SK-N-SH treated with all-trans-retinoic acid at 6 μM for 48 hours (cell line): ENCODE measurements at regions not wholly inside any gene's neighbourhood (a gene's known extent, or its start where the extent isn't known, plus 50 kb on each side); places are given as distances from the start of the nearest gene placed in this dataset.

Experiments used
- ATAC-seq: fragments of 200-7000 bp; cut with Tn5 transposase; 3 replicates; pipeline ENCODE4 v1.9.1; 2020; ENCODE audit warnings: mild to moderate bottlenecking, moderate library complexity
- ARNTL ChIP-seq: fragments of 450-650 bp; formaldehyde crosslinking; IDR thresholded peaks from 2 replicates; pipeline ENCODE4 v1.5.0; 2020; ENCODE audit warnings: low read depth, mild to moderate bottlenecking, moderate library complexity, borderline replicate concordance
- BACH2 ChIP-seq: fragments of 250-450 bp; sonication (Bioruptor Pico); IDR thresholded peaks from 2 replicates; pipeline ENCODE4 v1.9.0; 2021; ENCODE audit warnings: mild to moderate bottlenecking, borderline replicate concordance
- CREB5 ChIP-seq: fragments of 250-450 bp; sonication (Bioruptor Pico); IDR thresholded peaks from 2 replicates; pipeline ENCODE4 v1.5.1; 2020; ENCODE audit warnings: low read depth, mild to moderate bottlenecking, moderate library complexity
- CSRNP3 ChIP-seq: fragments of 250-450 bp; sonication (Bioruptor Pico); IDR thresholded peaks from 2 replicates; pipeline ENCODE4 v1.5.1; 2021; ENCODE audit warnings: mild to moderate bottlenecking, moderate library complexity
- ESRRG ChIP-seq: fragments of 250-450 bp; sonication (Bioruptor Pico); IDR thresholded peaks from 2 replicates; pipeline ENCODE4 v1.6.1; 2021; ENCODE audit warnings: mild to moderate bottlenecking
- GLIS3 ChIP-seq: fragments of 250-450 bp; sonication (Bioruptor Pico); IDR thresholded peaks from 2 replicates; pipeline ENCODE4 v1.5.0; 2020; ENCODE audit warnings: mild to moderate bottlenecking, moderate library complexity
- ISL1 ChIP-seq: fragments of 250-450 bp; sonication (Bioruptor Pico); IDR thresholded peaks from 2 replicates; pipeline ENCODE4 v2.1.2; 2022; ENCODE audit warnings: mild to moderate bottlenecking, moderate library complexity
- OSR1 ChIP-seq: fragments of 250-450 bp; sonication (Bioruptor Pico); IDR thresholded peaks from 2 replicates; pipeline ENCODE4 v1.8.0; 2022; ENCODE audit warnings: moderate library complexity, mild to moderate bottlenecking, inconsistent platforms
- POU6F1 ChIP-seq: fragments of 250-450 bp; sonication (Bioruptor Pico); IDR thresholded peaks from 2 replicates; pipeline ENCODE4 v1.8.0; 2021; ENCODE audit warnings: low read depth, mild to moderate bottlenecking, moderate library complexity, borderline replicate concordance
- PPARA ChIP-seq: fragments of 250-450 bp; sonication (Bioruptor Pico); IDR thresholded peaks from 2 replicates; pipeline ENCODE4 v1.5.0; 2020; ENCODE audit warnings: mild to moderate bottlenecking, borderline replicate concordance
- RARB ChIP-seq: fragments of 250-450 bp; sonication (Bioruptor Pico); IDR thresholded peaks from 2 replicates; pipeline ENCODE4 v1.8.0; 2021; ENCODE audit warnings: mild to moderate bottlenecking, moderate library complexity
- TSHZ2 ChIP-seq: fragments of 250-450 bp; sonication (Bioruptor Pico); IDR thresholded peaks from 2 replicates; pipeline ENCODE4 v1.5.0; 2020; ENCODE audit warnings: mild to moderate bottlenecking, moderate library complexity
- ZC3H10 ChIP-seq: fragments of 250-450 bp; sonication (Bioruptor Pico); IDR thresholded peaks from 2 replicates; pipeline ENCODE4 v1.5.1; 2021; ENCODE audit warnings: mild to moderate bottlenecking, moderate library complexity
- ZFP3 ChIP-seq: fragments of 250-450 bp; sonication (Bioruptor Pico); IDR thresholded peaks from 2 replicates; pipeline ENCODE4 v1.5.0; 2020; ENCODE audit warnings: mild to moderate bottlenecking, moderate library complexity
- ZNF565 ChIP-seq: fragments of 450-650 bp; formaldehyde crosslinking; conservative IDR thresholded peaks from 2 replicates; pipeline ENCODE4 v1.5.0; 2020; ENCODE audit warnings: low read depth, mild to moderate bottlenecking, moderate library complexity
- ZNF70 ChIP-seq: fragments of 450-650 bp; formaldehyde crosslinking; IDR thresholded peaks from 2 replicates; pipeline ENCODE4 v1.5.0; 2020; ENCODE audit warnings: mild to moderate bottlenecking, moderate library complexity
- ZNF8 ChIP-seq: fragments of 450-650 bp; formaldehyde crosslinking; IDR thresholded peaks from 2 replicates; pipeline ENCODE4 v1.5.0; 2020; ENCODE audit warnings: mild to moderate bottlenecking, moderate library complexity

- TF ChIP-seq OSR1 (CRISPR knock-in tag) (no peak), PPARA (CRISPR knock-in tag) (no peak)
Observed at GRCh38 chr10:24080207-24080606, 128.7 kb upstream of the KIAA1217 start (continued).

GRCh38 chr10:24086296-24087086, 122.4 kb upstream of the KIAA1217 start:
- TF ChIP-seq ZC3H10, result no peak
- TF ChIP-seq BACH2 (CRISPR knock-in tag), result no peak
- 0 out of 2 replicates have a peak, but pooled peaks have one; percentile 18 for TF ChIP-seq ISL1 (CRISPR knock-in tag)
- TF ChIP-seq TSHZ2 (CRISPR knock-in tag), result no peak
- no peak for ATAC-seq

- no peak for ATAC-seq
- TF ChIP-seq POU6F1 (CRISPR knock-in tag), result no peak
- TF ChIP-seq ZC3H10, result no peak
- no peak for TF ChIP-seq TSHZ2 (CRISPR knock-in tag)
- TF ChIP-seq RARB (CRISPR knock-in tag), result no peak
- TF ChIP-seq, all 23 proteins: peak for 0
Observed at GRCh38 chr10:24091256-24091655, 117.7 kb upstream of the KIAA1217 start.

DNA sequence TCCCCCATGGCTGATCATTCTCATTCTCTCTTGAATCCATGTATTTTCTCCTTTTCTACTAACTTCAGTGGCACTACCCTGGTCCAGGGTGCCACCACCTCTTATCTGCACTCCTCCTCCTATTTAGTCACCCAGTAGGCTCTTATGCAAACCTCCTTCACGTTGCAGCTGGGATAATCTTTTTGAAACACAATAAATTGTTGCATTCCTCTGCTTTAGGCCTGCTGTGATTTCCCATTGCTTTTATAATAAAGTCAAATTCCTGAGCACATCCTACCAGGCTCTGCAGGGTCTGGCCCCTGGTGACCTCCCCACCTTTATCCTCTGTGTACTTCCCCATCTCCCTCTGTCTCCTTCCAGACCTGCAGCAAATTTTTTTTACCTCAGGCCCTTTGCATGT, 112.7 kb upstream of the KIAA1217 start:
- ATAC-seq, result no peak
- TF ChIP-seq ZC3H10 (no peak), POU6F1 (CRISPR knock-in tag) (no peak), ZNF8 (CRISPR knock-in tag) (no peak), CREB5 (CRISPR knock-in tag) (no peak)
- TF ChIP-seq, all 23 proteins: peak for 0

GRCh38 chr10:24097751-24098207, 111.2 kb upstream of the KIAA1217 start:
- ATAC-seq, result no peak; the same call in 2 of the 3 replicates
- TF ChIP-seq ZNF70 (CRISPR knock-in tag) (no peak), GLIS3 (CRISPR knock-in tag) (no peak), RARB (CRISPR knock-in tag) (no peak), ZFP3 (CRISPR knock-in tag) (no peak), CREB5 (CRISPR knock-in tag) (no peak), ZC3H10 (no peak), CSRNP3 (CRISPR knock-in tag) (no peak), ZNF565 (no peak), PPARA (CRISPR knock-in tag) (no peak), ISL1 (CRISPR knock-in tag) (no peak), OSR1 (CRISPR knock-in tag) (no peak), ESRRG (CRISPR knock-in tag) (no peak), BACH2 (CRISPR knock-in tag) (no peak), ARNTL (no peak)
